ENCODE measurements at regions not wholly inside any gene's neighbourhood (a gene's known extent, or its start where the extent isn't known, plus 50 kb on each side); places are given as distances from the start of the nearest gene placed in this dataset.
"Not testable (repeated sequence)": the region's sequence is repeated elsewhere in the genome, so short reads cannot be mapped to it uniquely, and the experiment has no call there.

DNA sequence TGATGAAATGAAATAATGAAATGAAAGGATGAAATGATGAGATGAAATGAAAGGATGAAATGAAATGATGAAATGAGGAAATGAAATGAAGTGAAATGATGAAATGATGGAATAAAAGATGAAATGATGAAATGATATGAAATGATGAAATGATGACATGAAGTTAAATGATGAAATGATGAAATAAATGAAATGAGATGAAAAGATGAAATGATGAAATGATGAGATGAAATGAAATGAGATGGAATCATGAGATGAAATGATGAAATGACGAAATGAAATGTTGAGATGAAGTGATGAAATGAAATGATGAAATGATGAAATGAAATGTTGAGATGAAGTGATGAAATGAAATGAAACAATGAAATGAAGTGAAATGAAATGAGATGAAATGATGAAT lies 638.3 kb downstream of the GOLGA6L6 start:
- not testable (repeated sequence) for TF ChIP-seq EP300 (IDR thresholded peaks at IDR 0.05); POLR2A (IDR thresholded peaks at IDR 0.05; ENCODE audit: low read depth); POLR2AphosphoS5 (IDR thresholded peaks at IDR 0.05)
- TF ChIP-seq, protein P1, sequence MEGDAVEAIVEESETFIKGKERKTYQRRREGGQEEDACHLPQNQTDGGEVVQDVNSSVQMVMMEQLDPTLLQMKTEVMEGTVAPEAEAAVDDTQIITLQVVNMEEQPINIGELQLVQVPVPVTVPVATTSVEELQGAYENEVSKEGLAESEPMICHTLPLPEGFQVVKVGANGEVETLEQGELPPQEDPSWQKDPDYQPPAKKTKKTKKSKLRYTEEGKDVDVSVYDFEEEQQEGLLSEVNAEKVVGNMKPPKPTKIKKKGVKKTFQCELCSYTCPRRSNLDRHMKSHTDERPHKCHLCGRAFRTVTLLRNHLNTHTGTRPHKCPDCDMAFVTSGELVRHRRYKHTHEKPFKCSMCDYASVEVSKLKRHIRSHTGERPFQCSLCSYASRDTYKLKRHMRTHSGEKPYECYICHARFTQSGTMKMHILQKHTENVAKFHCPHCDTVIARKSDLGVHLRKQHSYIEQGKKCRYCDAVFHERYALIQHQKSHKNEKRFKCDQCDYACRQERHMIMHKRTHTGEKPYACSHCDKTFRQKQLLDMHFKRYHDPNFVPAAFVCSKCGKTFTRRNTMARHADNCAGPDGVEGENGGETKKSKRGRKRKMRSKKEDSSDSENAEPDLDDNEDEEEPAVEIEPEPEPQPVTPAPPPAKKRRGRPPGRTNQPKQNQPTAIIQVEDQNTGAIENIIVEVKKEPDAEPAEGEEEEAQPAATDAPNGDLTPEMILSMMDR (IDR thresholded peaks at IDR 0.05): not testable (repeated sequence)
